T-cell (primary cell): ENCODE measurements at regions not wholly inside any gene's neighbourhood (a gene's known extent, or its start where the extent isn't known, plus 50 kb on each side); places are given as distances from the start of the nearest gene placed in this dataset.

Experiments
- ATAC-seq, 4 experiments: fragments of 200-7000 bp in 3 of 4; fragments of 150-1000 bp in 1 of 4; cut with Tn5 transposase; replicated peaks in 1 of 4; 1 replicate in 3 of 4; 2 replicates in 1 of 4; pipeline ENCODE4 v1.10.0; 2021; ENCODE audit warnings: moderate library complexity in 3 of 4, mild to moderate bottlenecking in 2 of 4, moderate number of reproducible peaks in 1 of 4
- CTCF ChIA-PET, 2 donors: fragments of 300-600 bp; sonication (Branson Sonifier 250); formaldehyde crosslinking; loops; one replicate each; lab custom pipeline; 2022; ENCODE audit warnings: antibody characterized with exemption in 2 of 2; lab: Charles Lee
- POLR2A ChIA-PET, 2 donors: fragments of 300-600 bp; sonication (Branson Sonifier 250); formaldehyde crosslinking; loops; one replicate each; lab custom pipeline; 2022; ENCODE audit warnings: antibody characterized with exemption in 2 of 2; lab: Charles Lee
- DNase-seq, 35 experiments: peaks; one replicate each; pipeline versions ENCODE4 v3.0.0 to v3.0.0-alpha.2; 2013 to 2023
- H3K27ac ChIP-seq: one replicate; pipeline ENCODE4 v1.5.1; 2013; ENCODE audit warnings: low read length
- H3K27me3 ChIP-seq, 2 experiments: replicated peaks in 1 of 2; 1 replicate in 1 of 2; 2 replicates in 1 of 2; pipeline versions ENCODE4 v1.6.1 to v1.7.0; 2013; ENCODE audit warnings: low read length in 1 of 2, mixed read lengths in 1 of 2; ENCODE audit not compliant: control insufficient read depth in 2 of 2, insufficient read depth in 2 of 2; ENCODE audit errors: extremely low read depth in 1 of 2
- H3K36me3 ChIP-seq, 2 donors: 1 replicate in 1 of 2; 2 replicates in 1 of 2; pipeline versions ENCODE4 v1.6.1 to v1.7.0; 2013; ENCODE audit warnings: low read length in 1 of 2; ENCODE audit not compliant: control insufficient read depth in 2 of 2, insufficient read depth in 1 of 2; ENCODE audit errors: extremely low read depth in 1 of 2
- H3K4me1 ChIP-seq, 2 experiments: 1 replicate in 1 of 2; 2 replicates in 1 of 2; pipeline versions ENCODE4 v1.6.1 to v1.7.0; 2013; ENCODE audit warnings: low read length in 2 of 2, mixed read lengths in 1 of 2; ENCODE audit not compliant: insufficient read depth in 2 of 2, control insufficient read depth in 1 of 2; ENCODE audit errors: extremely low read depth in 1 of 2
- H3K4me3 ChIP-seq, 2 donors: 1 replicate in 1 of 2; 2 replicates in 1 of 2; pipeline versions ENCODE4 v1.5.1 to v1.7.0; 2013; ENCODE audit warnings: mild to moderate bottlenecking in 2 of 2, low read length in 1 of 2, moderate library complexity in 1 of 2; ENCODE audit not compliant: control insufficient read depth in 1 of 2; ENCODE audit errors: extremely low read depth in 1 of 2
- H3K9me3 ChIP-seq: 2 replicates; pipeline ENCODE4 v1.7.0; 2013
- H3K27ac Mint-ChIP-seq, 2 donors: one replicate each; pipeline ENCODE4 v1.8.0; 2020 to 2021; ENCODE audit warnings: mild to moderate bottlenecking in 2 of 2, mixed read lengths in 2 of 2
- H3K27me3 Mint-ChIP-seq, 2 donors: one replicate each; pipeline ENCODE4 v1.8.0; 2021 to 2022; ENCODE audit warnings: mixed read lengths in 2 of 2
- H3K36me3 Mint-ChIP-seq: one replicate; pipeline ENCODE4 v1.8.0; 2021; ENCODE audit warnings: mixed read lengths
- H3K4me1 Mint-ChIP-seq, 3 donors: one replicate each; pipeline ENCODE4 v1.8.0; 2020 to 2022; ENCODE audit warnings: mixed read lengths in 3 of 3, mild to moderate bottlenecking in 1 of 3
- H3K4me3 Mint-ChIP-seq, 3 donors: one replicate each; pipeline ENCODE4 v1.8.0; 2020 to 2022; ENCODE audit warnings: mild to moderate bottlenecking in 3 of 3, mixed read lengths in 3 of 3, moderate library complexity in 3 of 3
- H3K9me3 Mint-ChIP-seq, 3 donors: one replicate each; pipeline ENCODE4 v1.8.0; 2020 to 2022; ENCODE audit warnings: mixed read lengths in 3 of 3
- WGBS: methylation state at CpG from one replicate; pipeline ENCODE4 v1.1.5; 2013; ENCODE audit warnings: missing lambda C conversion rate; ENCODE audit not compliant: insufficient coverage; 5-methylcytosine and 5-hydroxymethylcytosine counted together

- Mint-ChIP-seq H3K9me3 (peaks cover 0 to 5% (median 5%) of the 10 kb centered on the region in 3 donors), H3K36me3 (no peaks in the 10 kb centered on the region), H3K4me1 (no peaks in the 10 kb centered on the region), H3K27me3 (no peaks in the 10 kb centered on the region), H3K27ac (no peak overlapping the region), H3K4me3 (no peak overlapping the region)
- WGBS = no CpG with 5 or more reads among the region's 2 CpGs
- no peaks in the 10 kb centered on the region for H3K27me3 ChIP-seq
- no peak overlapping the region for H3K4me3 ChIP-seq
- ChIA-PET POLR2A (no interaction called here), CTCF (no interaction called here)
- no peaks in the 10 kb centered on the region for H3K4me1 ChIP-seq
- DNase-seq (no peak), ATAC-seq (no peak)
- H3K27ac ChIP-seq = no peak overlapping the region
- no peaks in the 10 kb centered on the region for H3K36me3 ChIP-seq
- H3K9me3 ChIP-seq = no peaks in the 10 kb centered on the region
Measured at GRCh38 chr12:43145481-43145880, 406.5 kb downstream of the ADAMTS20 start.

GRCh38 chr12:43143278-43143677 is 408.7 kb downstream of the ADAMTS20 start:
- H3K36me3 ChIP-seq = no peaks in the 10 kb centered on the region
- H3K27me3 Mint-ChIP-seq = no peaks in the 10 kb centered on the region
- H3K4me3 Mint-ChIP-seq = no peak overlapping the region
- ChIA-PET POLR2A (no interaction called here), CTCF (no interaction called here)
- H3K36me3 Mint-ChIP-seq = no peaks in the 10 kb centered on the region
- H3K27ac Mint-ChIP-seq = no peak overlapping the region
- H3K4me1 ChIP-seq = no peaks in the 10 kb centered on the region
- peaks cover 5 to 15% (median 8%) of the 10 kb centered on the region in 3 donors for H3K9me3 Mint-ChIP-seq
- no peaks in the 10 kb centered on the region for H3K27me3 ChIP-seq
- H3K27ac ChIP-seq = no peak overlapping the region
- H3K4me3 ChIP-seq = no peak overlapping the region
- no peaks in the 10 kb centered on the region for H3K4me1 Mint-ChIP-seq
- DNase-seq (no peak), ATAC-seq (no peak)
- H3K9me3 ChIP-seq = no peaks in the 10 kb centered on the region

GRCh38 chr12:43132291-43132690 is 419.7 kb downstream of the ADAMTS20 start:
- Histone ChIP-seq H3K9me3 (no peaks in the 10 kb centered on the region), H3K36me3 (no peaks in the 10 kb centered on the region), H3K27ac (no peak overlapping the region), H3K27me3 (no peaks in the 10 kb centered on the region), H3K4me3 (no peak overlapping the region), H3K4me1 (no peaks in the 10 kb centered on the region)
- no peaks in the 10 kb centered on the region for H3K27me3 Mint-ChIP-seq
- ATAC-seq (no peak), DNase-seq (no peak)
- H3K27ac Mint-ChIP-seq = no peak overlapping the region
- no peak overlapping the region for H3K4me3 Mint-ChIP-seq
- H3K4me1 Mint-ChIP-seq = no peaks in the 10 kb centered on the region
- ChIA-PET CTCF (interaction anchor here in 1 of 2 donors (0.7 kb wide), 1 partner anchor 10 kb away, joined by 3 read pairs; no protein-coding TSS in a partner anchor), POLR2A (no interaction called here)
- no peaks in the 10 kb centered on the region for H3K36me3 Mint-ChIP-seq
- WGBS = no CpG with 5 or more reads among the region's 1 CpG
- H3K9me3 Mint-ChIP-seq = peaks cover 0 to 11% (median 0%) of the 10 kb centered on the region in 3 donors

- H3K27me3 ChIP-seq = no peaks in the 10 kb centered on the region
- CTCF ChIA-PET = no interaction called here
Measured at GRCh38 chr12:43131301-43131700, 420.7 kb downstream of the ADAMTS20 start.

GRCh38 chr12:43127886-43128549 is 424.0 kb downstream of the ADAMTS20 start:
- 100% methylated on average over 1 of the region's 3 CpGs for WGBS
- Mint-ChIP-seq H3K4me1 (no peaks in the 10 kb centered on the region), H3K27me3 (no peaks in the 10 kb centered on the region), H3K9me3 (peaks cover 0 to 8% (median 0%) of the 10 kb centered on the region in 3 donors), H3K27ac (no peak overlapping the region), H3K4me3 (no peak overlapping the region), H3K36me3 (no peaks in the 10 kb centered on the region)
- no peaks in the 10 kb centered on the region for H3K27me3 ChIP-seq
- H3K4me3 ChIP-seq = no peak overlapping the region
- no peaks in the 10 kb centered on the region for H3K9me3 ChIP-seq
- no peaks in the 10 kb centered on the region for H3K36me3 ChIP-seq
- ChIA-PET CTCF (interaction anchor here in 1 of 2 donors (0.6 kb wide), 1 partner anchor 143 kb away, joined by 4 read pairs; no protein-coding TSS in a partner anchor), POLR2A (no interaction called here)
- no peak overlapping the region for H3K27ac ChIP-seq
- no peaks in the 10 kb centered on the region for H3K4me1 ChIP-seq
- ATAC-seq (no peak), DNase-seq (no peak)

More at GRCh38 chr12:43131301-43131700, 420.7 kb downstream of the ADAMTS20 start:
- Histone ChIP-seq H3K4me3 (no peak overlapping the region), H3K4me1 (no peaks in the 10 kb centered on the region), H3K27ac (no peak overlapping the region), H3K36me3 (no peaks in the 10 kb centered on the region), H3K9me3 (no peaks in the 10 kb centered on the region)
- WGBS = 88% methylated on average over 1 of the region's 1 CpG
- H3K36me3 Mint-ChIP-seq = no peaks in the 10 kb centered on the region
- H3K27me3 Mint-ChIP-seq = no peaks in the 10 kb centered on the region
- H3K4me3 Mint-ChIP-seq = no peak overlapping the region
- ATAC-seq = no peak
- DNase-seq = no peak
- no peaks in the 10 kb centered on the region for H3K4me1 Mint-ChIP-seq
- peaks cover 0 to 11% (median 0%) of the 10 kb centered on the region in 3 donors for H3K9me3 Mint-ChIP-seq
- H3K27ac Mint-ChIP-seq = no peak overlapping the region
- POLR2A ChIA-PET = no interaction called here

GRCh38 chr12:43126652-43127375 is 425.2 kb downstream of the ADAMTS20 start:
- Mint-ChIP-seq H3K36me3 (no peaks in the 10 kb centered on the region), H3K27me3 (no peaks in the 10 kb centered on the region), H3K9me3 (peaks cover 0 to 8% (median 0%) of the 10 kb centered on the region in 3 donors), H3K4me1 (no peaks in the 10 kb centered on the region), H3K27ac (no peak overlapping the region), H3K4me3 (no peak overlapping the region)
- POLR2A ChIA-PET = no interaction called here
- H3K27me3 ChIP-seq = no peaks in the 10 kb centered on the region
- H3K9me3 ChIP-seq = no peaks in the 10 kb centered on the region
- DNase-seq (no peak), ATAC-seq (no peak)
- CTCF ChIA-PET = no interaction called here
- whole genome bisulfite sequencing = 50% methylated on average over 1 of the region's 2 CpGs
- no peak overlapping the region for H3K4me3 ChIP-seq
- no peaks in the 10 kb centered on the region for H3K36me3 ChIP-seq
- no peak overlapping the region for H3K27ac ChIP-seq
- H3K4me1 ChIP-seq = no peaks in the 10 kb centered on the region
